ENCODE measurements at regions not wholly inside any gene's neighbourhood (a gene's known extent, or its start where the extent isn't known, plus 50 kb on each side); places are given as distances from the start of the nearest gene placed in this dataset.

DNA sequence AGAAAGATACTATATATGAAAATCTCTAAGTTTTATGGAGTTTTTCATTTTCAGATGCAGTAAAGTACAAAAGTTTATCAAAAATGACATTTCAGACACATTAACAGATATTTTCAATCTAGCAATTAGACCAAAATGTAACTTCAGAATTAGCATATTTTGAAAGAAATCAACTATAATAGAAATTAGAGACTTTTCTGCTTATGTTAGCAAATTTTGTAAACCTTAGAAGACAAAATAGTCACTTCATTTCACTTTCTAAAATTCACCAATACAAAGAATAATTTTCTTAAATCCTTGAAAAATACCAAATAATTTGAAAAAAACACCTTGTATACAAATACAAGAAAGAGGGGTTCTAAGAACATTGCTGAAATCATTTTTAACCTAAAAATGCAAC, 135.8 kb upstream of the FIBIN start:
- TF ChIP-seq, protein P1, sequence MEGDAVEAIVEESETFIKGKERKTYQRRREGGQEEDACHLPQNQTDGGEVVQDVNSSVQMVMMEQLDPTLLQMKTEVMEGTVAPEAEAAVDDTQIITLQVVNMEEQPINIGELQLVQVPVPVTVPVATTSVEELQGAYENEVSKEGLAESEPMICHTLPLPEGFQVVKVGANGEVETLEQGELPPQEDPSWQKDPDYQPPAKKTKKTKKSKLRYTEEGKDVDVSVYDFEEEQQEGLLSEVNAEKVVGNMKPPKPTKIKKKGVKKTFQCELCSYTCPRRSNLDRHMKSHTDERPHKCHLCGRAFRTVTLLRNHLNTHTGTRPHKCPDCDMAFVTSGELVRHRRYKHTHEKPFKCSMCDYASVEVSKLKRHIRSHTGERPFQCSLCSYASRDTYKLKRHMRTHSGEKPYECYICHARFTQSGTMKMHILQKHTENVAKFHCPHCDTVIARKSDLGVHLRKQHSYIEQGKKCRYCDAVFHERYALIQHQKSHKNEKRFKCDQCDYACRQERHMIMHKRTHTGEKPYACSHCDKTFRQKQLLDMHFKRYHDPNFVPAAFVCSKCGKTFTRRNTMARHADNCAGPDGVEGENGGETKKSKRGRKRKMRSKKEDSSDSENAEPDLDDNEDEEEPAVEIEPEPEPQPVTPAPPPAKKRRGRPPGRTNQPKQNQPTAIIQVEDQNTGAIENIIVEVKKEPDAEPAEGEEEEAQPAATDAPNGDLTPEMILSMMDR (IDR thresholded peaks at IDR 0.05 in 2 of 3, conservative IDR thresholded peaks at IDR 0.05 in 1 of 3; ENCODE audit: control insufficient read depth in 2 of 3, extremely low read depth in 1 of 3, insufficient read depth in 1 of 3, low read depth in 3 of 3, low read length in 3 of 3) = no peak
- TF ChIP-seq POLR2AphosphoS5 (IDR thresholded peaks at IDR 0.05; ENCODE audit: low read length) (no peak), EZH2 (IDR thresholded peaks at IDR 0.05; ENCODE audit: borderline replicate concordance, control insufficient read depth, low read depth, low read length) (no peak), POLR2AphosphoS2 (IDR thresholded peaks at IDR 0.05; ENCODE audit: low read depth, low read length) (no peak), RAD21 (IDR thresholded peaks at IDR 0.05; ENCODE audit: insufficient read depth, low read depth, low read length) (no peak), BACH1 (IDR thresholded peaks at IDR 0.05; ENCODE audit: borderline replicate concordance) (no peak), EGR1 (IDR thresholded peaks at IDR 0.05; ENCODE audit: borderline replicate concordance in 1 of 2, low read depth in 2 of 2, low read length in 2 of 2) (no peak), TAF1 (IDR thresholded peaks at IDR 0.05; ENCODE audit: borderline replicate concordance, low read depth, low read length) (no peak), POLR2A (IDR thresholded peaks at IDR 0.05; ENCODE audit: low read depth, low read length) (no peak)
- TF ChIP-seq, protein P2, sequence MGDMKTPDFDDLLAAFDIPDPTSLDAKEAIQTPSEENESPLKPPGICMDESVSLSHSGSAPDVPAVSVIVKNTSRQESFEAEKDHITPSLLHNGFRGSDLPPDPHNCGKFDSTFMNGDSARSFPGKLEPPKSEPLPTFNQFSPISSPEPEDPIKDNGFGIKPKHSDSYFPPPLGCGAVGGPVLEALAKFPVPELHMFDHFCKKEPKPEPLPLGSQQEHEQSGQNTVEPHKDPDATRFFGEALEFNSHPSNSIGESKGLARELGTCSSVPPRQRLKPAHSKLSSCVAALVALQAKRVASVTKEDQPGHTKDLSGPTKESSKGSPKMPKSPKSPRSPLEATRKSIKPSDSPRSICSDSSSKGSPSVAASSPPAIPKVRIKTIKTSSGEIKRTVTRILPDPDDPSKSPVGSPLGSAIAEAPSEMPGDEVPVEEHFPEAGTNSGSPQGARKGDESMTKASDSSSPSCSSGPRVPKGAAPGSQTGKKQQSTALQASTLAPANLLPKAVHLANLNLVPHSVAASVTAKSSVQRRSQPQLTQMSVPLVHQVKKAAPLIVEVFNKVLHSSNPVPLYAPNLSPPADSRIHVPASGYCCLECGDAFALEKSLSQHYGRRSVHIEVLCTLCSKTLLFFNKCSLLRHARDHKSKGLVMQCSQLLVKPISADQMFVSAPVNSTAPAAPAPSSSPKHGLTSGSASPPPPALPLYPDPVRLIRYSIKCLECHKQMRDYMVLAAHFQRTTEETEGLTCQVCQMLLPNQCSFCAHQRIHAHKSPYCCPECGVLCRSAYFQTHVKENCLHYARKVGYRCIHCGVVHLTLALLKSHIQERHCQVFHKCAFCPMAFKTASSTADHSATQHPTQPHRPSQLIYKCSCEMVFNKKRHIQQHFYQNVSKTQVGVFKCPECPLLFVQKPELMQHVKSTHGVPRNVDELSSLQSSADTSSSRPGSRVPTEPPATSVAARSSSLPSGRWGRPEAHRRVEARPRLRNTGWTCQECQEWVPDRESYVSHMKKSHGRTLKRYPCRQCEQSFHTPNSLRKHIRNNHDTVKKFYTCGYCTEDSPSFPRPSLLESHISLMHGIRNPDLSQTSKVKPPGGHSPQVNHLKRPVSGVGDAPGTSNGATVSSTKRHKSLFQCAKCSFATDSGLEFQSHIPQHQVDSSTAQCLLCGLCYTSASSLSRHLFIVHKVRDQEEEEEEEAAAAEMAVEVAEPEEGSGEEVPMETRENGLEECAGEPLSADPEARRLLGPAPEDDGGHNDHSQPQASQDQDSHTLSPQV (IDR thresholded peaks at IDR 0.05) = no peak
- TF ChIP-seq, protein P3, sequence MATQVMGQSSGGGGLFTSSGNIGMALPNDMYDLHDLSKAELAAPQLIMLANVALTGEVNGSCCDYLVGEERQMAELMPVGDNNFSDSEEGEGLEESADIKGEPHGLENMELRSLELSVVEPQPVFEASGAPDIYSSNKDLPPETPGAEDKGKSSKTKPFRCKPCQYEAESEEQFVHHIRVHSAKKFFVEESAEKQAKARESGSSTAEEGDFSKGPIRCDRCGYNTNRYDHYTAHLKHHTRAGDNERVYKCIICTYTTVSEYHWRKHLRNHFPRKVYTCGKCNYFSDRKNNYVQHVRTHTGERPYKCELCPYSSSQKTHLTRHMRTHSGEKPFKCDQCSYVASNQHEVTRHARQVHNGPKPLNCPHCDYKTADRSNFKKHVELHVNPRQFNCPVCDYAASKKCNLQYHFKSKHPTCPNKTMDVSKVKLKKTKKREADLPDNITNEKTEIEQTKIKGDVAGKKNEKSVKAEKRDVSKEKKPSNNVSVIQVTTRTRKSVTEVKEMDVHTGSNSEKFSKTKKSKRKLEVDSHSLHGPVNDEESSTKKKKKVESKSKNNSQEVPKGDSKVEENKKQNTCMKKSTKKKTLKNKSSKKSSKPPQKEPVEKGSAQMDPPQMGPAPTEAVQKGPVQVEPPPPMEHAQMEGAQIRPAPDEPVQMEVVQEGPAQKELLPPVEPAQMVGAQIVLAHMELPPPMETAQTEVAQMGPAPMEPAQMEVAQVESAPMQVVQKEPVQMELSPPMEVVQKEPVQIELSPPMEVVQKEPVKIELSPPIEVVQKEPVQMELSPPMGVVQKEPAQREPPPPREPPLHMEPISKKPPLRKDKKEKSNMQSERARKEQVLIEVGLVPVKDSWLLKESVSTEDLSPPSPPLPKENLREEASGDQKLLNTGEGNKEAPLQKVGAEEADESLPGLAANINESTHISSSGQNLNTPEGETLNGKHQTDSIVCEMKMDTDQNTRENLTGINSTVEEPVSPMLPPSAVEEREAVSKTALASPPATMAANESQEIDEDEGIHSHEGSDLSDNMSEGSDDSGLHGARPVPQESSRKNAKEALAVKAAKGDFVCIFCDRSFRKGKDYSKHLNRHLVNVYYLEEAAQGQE (IDR thresholded peaks at IDR 0.05; ENCODE audit: low read depth, low read length) = no peak

Measured in GM12878 (cell line).